KOPT-K1 (cell line): ENCODE measurements at regions not wholly inside any gene's neighbourhood (a gene's known extent, or its start where the extent isn't known, plus 50 kb on each side); places are given as distances from the start of the nearest gene placed in this dataset.

Experiments
- H3K27ac ChIP-seq: fragments of 200-600 bp; sonication (generic); 2 replicates; pipeline ENCODE4 v1.5.1; 2016; ENCODE audit warnings: antibody characterized with exemption, mild to moderate bottlenecking, low read depth, low read length; ENCODE audit not compliant: poor library complexity, severe bottlenecking
- H3K36me3 ChIP-seq: fragments of 200-600 bp; sonication (generic); 2 replicates; pipeline ENCODE4 v1.5.1; 2017; ENCODE audit warnings: antibody characterized with exemption, mild to moderate bottlenecking, low read length, moderate library complexity; ENCODE audit not compliant: insufficient read depth
- H3K9me3 ChIP-seq: fragments of 200-600 bp; sonication (generic); 2 replicates; pipeline ENCODE4 v1.5.1; 2017; ENCODE audit warnings: antibody characterized with exemption, low read length, mild to moderate bottlenecking; ENCODE audit not compliant: insufficient read depth, poor library complexity, severe bottlenecking

GRCh38 chr1:208600456-208601190, 356.4 kb upstream of the PLXNA2 start:
- H3K9me3 ChIP-seq = no peaks in the 10 kb centered on the region
- no peak overlapping the region for H3K27ac ChIP-seq
- H3K36me3 ChIP-seq = no peaks in the 10 kb centered on the region

GRCh38 chr1:208601561-208601960, 357.4 kb upstream of the PLXNA2 start:
- Histone ChIP-seq H3K9me3 (no peaks in the 10 kb centered on the region), H3K36me3 (no peaks in the 10 kb centered on the region), H3K27ac (no peak overlapping the region)

GRCh38 chr1:208603721-208604120, 359.5 kb upstream of the PLXNA2 start:
- Histone ChIP-seq H3K36me3 (no peaks in the 10 kb centered on the region), H3K27ac (no peak overlapping the region), H3K9me3 (no peaks in the 10 kb centered on the region)

DNA sequence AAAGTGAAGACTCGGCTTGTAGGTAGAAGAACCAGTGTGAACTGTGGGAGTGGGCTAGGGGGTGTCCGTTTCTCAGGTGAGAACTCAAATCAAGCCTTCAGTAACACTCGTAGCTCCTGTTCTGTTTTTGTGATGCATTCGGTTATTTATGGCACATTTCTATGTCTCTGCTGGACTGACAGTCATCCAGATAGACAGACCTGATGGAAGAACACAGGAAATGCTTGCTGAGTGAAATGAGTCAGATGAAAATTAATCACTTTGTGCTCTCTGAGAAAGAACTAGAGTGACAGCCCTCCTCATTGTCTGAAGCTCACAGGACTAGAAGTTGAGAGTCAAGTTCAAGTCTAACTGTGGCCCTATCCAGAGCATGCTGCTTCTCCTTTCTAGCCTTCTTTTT, 360.1 kb upstream of the PLXNA2 start:
- Histone ChIP-seq H3K9me3 (no peaks in the 10 kb centered on the region), H3K27ac (no peak overlapping the region), H3K36me3 (no peaks in the 10 kb centered on the region)

DNA sequence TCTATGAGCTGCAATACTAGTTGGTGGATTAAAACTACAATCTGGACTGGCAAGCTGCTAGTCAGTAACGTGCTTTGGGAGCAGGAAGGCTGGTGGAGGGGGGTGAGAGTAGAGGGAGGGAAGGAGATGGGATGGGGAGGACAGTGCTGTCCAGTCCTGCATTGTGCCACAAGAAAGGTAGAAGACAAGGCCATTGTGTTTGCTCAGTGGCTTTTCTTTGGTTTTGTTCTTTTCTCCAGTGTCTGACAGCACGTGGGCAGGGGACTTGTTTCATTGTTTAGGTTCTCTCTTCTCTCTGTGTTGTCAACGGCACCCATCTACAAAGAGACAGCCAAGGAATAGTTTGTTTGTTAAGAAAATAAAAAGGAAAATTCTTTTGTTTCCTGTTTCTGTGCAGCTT, 362.8 kb upstream of the PLXNA2 start:
- no peaks in the 10 kb centered on the region for H3K36me3 ChIP-seq
- H3K9me3 ChIP-seq = no peaks in the 10 kb centered on the region
- no peak overlapping the region for H3K27ac ChIP-seq

GRCh38 chr1:208607616-208608015, 363.4 kb upstream of the PLXNA2 start:
- Histone ChIP-seq H3K9me3 (no peaks in the 10 kb centered on the region), H3K27ac (no peak overlapping the region), H3K36me3 (no peaks in the 10 kb centered on the region)

- Histone ChIP-seq H3K36me3 (no peaks in the 10 kb centered on the region), H3K9me3 (no peaks in the 10 kb centered on the region), H3K27ac (no peak overlapping the region)
Observed at GRCh38 chr1:208614610-208615009, 370.4 kb upstream of the PLXNA2 start.

- Histone ChIP-seq H3K9me3 (no peaks in the 10 kb centered on the region), H3K36me3 (no peaks in the 10 kb centered on the region), H3K27ac (no peak overlapping the region)
Observed at GRCh38 chr1:208615371-208615770, 371.2 kb upstream of the PLXNA2 start.

DNA sequence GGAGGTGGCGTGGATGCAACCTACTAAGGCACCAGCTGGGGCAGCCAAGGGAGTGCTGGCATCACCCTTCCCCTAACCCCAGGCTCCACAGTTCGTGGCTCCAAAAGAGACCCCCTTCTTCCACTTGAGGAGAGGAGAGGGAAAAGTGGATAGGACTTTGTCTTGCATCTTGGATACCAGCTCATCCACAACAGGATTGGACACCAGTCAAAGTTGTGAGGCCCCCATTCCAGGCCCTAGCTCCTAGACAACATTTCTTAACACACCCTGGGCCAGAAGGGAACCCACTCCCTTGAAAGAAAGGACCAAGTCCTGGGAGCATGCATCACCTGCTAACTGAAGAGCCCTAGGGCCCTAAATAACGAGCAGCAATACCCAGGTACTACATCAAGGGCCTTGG, 372.6 kb upstream of the PLXNA2 start:
- Histone ChIP-seq H3K27ac (no peak overlapping the region), H3K9me3 (no peaks in the 10 kb centered on the region), H3K36me3 (no peaks in the 10 kb centered on the region)

DNA sequence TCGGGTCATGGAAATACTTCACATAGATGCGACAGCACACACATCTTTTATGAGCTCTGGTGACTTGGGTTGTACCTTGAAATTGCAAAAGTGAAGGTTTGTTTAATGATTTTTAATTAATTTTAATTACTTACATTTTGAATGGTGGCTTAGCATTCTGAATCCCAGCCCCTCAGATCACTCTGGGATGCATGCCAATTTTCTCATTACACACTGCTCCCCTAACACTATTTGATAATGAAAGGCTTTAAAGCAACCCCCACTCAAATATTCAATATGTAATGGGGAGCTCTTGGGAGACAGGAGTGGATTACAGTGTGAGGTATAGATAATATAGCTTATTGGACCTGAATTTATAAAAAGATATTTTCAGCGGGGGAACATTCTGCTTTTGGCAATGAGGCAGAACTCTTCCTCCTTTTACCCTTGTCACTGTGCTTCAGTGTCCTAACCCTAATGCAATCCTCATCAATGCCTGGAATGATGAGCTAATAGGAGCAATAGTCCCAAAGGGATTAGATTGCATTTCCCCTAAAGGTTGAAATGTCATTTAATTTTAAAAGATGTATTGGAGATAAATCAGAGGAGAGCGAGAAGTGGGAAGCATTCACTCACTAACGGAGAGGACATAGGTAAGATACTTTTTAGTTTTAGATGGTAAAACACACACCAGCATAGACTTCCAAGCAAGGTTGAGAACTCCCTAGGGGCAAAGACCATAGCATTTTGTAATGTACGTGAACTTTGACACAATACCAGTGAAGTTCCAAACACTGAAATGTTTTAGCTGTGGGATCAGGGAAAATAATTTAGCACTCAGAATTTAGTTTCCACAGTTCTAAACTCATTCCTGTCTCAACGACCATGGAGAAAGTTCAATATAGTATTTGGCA, 384.1 kb upstream of the PLXNA2 start:
- H3K27ac ChIP-seq = no peak overlapping the region
- no peaks in the 10 kb centered on the region for H3K36me3 ChIP-seq
- no peaks in the 10 kb centered on the region for H3K9me3 ChIP-seq

DNA sequence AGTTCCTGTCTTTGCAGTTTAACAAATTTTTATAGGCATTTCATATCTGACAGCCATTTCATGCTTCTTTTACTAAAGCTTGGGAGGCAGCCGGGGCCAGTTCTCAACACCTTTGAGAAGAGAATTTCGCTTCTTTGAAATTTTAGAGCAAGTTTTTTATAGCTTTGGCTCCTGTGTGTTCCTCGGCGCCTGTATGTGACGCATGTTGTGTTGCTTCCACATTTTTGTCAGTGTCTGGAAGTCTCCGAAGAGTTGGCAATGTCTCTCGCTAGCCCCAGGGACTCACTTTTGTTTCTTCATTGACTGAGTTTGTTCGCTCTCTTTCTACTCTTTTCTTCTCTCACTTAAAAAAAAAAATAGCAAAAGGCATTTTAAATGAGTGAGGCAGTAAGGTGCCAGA, 386.9 kb upstream of the PLXNA2 start:
- no peaks in the 10 kb centered on the region for H3K36me3 ChIP-seq
- no peaks in the 10 kb centered on the region for H3K9me3 ChIP-seq
- H3K27ac ChIP-seq = no peak overlapping the region

GRCh38 chr1:208631506-208631905, 387.3 kb upstream of the PLXNA2 start:
- H3K27ac ChIP-seq = no peak overlapping the region
- no peaks in the 10 kb centered on the region for H3K36me3 ChIP-seq
- H3K9me3 ChIP-seq = no peaks in the 10 kb centered on the region

DNA sequence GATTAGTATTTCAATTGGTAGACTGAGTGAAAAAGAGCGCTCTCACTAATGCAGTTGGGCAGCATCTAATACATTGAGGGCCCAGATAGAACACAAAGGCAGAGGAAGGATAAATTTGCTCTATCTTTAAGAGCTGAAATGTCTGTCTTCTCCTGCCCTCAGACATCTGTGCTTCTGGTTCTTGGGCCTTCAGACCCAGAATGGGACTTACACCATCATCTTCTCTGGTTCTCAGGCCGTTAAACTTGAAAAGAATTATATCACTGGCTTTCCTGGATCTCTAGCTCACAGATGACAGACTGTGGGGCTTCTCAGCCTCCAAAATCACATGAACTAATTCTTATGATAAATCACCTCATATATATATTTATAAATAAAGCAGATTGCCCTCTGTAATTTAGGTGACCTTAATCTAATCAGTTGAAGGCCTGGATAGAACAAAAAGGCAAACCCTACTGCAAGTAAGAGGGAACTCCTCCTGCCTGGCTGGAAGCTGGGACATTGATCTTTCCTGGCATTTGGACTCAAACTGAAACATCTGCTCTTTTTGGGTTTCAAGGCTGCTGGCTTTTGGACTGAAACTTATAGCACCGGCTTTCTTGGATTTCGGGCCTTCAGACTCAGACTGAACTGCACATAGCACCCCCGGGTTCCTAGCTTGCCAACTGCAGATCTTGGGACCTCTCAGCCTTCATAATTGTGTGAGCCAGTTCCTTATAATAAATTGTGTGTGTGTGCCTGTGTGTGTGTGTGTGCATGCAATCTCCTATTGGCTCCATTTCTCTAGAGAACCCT, 390.4 kb upstream of the PLXNA2 start:
- no peaks in the 10 kb centered on the region for H3K9me3 ChIP-seq
- H3K27ac ChIP-seq = no peak overlapping the region
- H3K36me3 ChIP-seq = no peaks in the 10 kb centered on the region

- no peaks in the 10 kb centered on the region for H3K36me3 ChIP-seq
- H3K9me3 ChIP-seq = no peaks in the 10 kb centered on the region
- no peak overlapping the region for H3K27ac ChIP-seq
Observed at GRCh38 chr1:208637181-208637580, 393.0 kb upstream of the PLXNA2 start.

GRCh38 chr1:208639382-208639781, 395.2 kb upstream of the PLXNA2 start:
- no peaks in the 10 kb centered on the region for H3K9me3 ChIP-seq
- no peak overlapping the region for H3K27ac ChIP-seq
- no peaks in the 10 kb centered on the region for H3K36me3 ChIP-seq
